GM12878 (cell line): ENCODE measurements at regions not wholly inside any gene's neighbourhood (a gene's known extent, or its start where the extent isn't known, plus 50 kb on each side); places are given as distances from the start of the nearest gene placed in this dataset.

ENCODE experiments used
- ATAC-seq: fragments of 200-7000 bp; cut with Tn5 transposase; 3 replicates; pipeline ENCODE4 v1.9.1; 2020; ENCODE audit warnings: mild to moderate bottlenecking, moderate library complexity
- BruUV-seq: library from RNA; stranded (reverse); fragments of 400-500 nt; replicated peaks from 2 replicates; lab custom pipeline; 2021; lab: Mats Ljungman, UMichigan
- CTCF ChIA-PET: fragments of 300-600 bp; sonication (Branson Sonifier 250); formaldehyde crosslinking; extraction: SDS; loops from one replicate; lab custom pipeline; 2021; ENCODE audit warnings: inconsistent platforms; lab: Yijun Ruan, JAX
- POLR2A ChIA-PET: fragments of 350-600 bp; formaldehyde crosslinking; extraction: SDS; loops from one replicate; lab custom pipeline; 2021; ENCODE audit warnings: inconsistent platforms; lab: Charles Lee
- RAD21 ChIA-PET: fragments of 300-600 bp; sonication (Branson Sonifier 250); formaldehyde crosslinking; loops from one replicate; lab custom pipeline; 2023; ENCODE audit warnings: antibody characterized with exemption; ENCODE audit not compliant: unreplicated experiment; lab: Charles Lee
- SMC1A ChIA-PET: fragments of 300-600 bp; sonication (Branson Sonifier 250); formaldehyde crosslinking; loops from one replicate; lab custom pipeline; 2023; ENCODE audit not compliant: unreplicated experiment, uncharacterized antibody; lab: Charles Lee
- DNase-seq: peaks from one replicate; pipeline ENCODE4 v3.0.0-alpha.2; 2011; ENCODE audit warnings: low read depth, low spot score
- FAIRE-seq: peaks from 3 replicates; lab custom pipeline; 2011; peaks lifted over from hg19 to GRCh38; lab: Jason Lieb, UNC
- H2AFZ ChIP-seq: 2 replicates; pipeline ENCODE4 v1.6.0; 2011; ENCODE audit warnings: low read depth, low read length, control low read depth; ENCODE audit not compliant: control insufficient read depth
- H3K27ac ChIP-seq: 2 replicates; pipeline ENCODE4 v1.5.1; 2011; ENCODE audit warnings: control low read depth; ENCODE audit not compliant: control insufficient read depth, insufficient read depth
- H3K27me3 ChIP-seq, 2 experiments: replicated peaks in 1 of 2; 2 replicates each; pipeline versions ENCODE4 v1.6.0 to v1.6.1; 2011; ENCODE audit warnings: low read length in 1 of 2; ENCODE audit not compliant: control insufficient read depth in 2 of 2, insufficient read depth in 2 of 2
- H3K36me3 ChIP-seq, 2 experiments: 2 replicates each; pipeline ENCODE4 v1.5.1; 2011; ENCODE audit warnings: low read length in 1 of 2; ENCODE audit not compliant: control insufficient read depth in 2 of 2, insufficient read depth in 2 of 2
- H3K4me1 ChIP-seq: 2 replicates; pipeline ENCODE4 v1.6.1; 2011; ENCODE audit warnings: mild to moderate bottlenecking, low read length, moderate library complexity, mixed read lengths; ENCODE audit not compliant: control insufficient read depth, insufficient read depth
- H3K4me2 ChIP-seq: 2 replicates; pipeline ENCODE4 v1.6.0; 2011; ENCODE audit warnings: control low read depth; ENCODE audit not compliant: control insufficient read depth, insufficient read depth
- H3K4me3 ChIP-seq: fragments of 200-600 bp; sonication (generic); 2 replicates; pipeline ENCODE4 v1.5.1; 2016
- H3K79me2 ChIP-seq: 2 replicates; pipeline ENCODE4 v1.6.0; 2011; ENCODE audit warnings: low read length; ENCODE audit not compliant: control insufficient read depth, insufficient read depth
- H3K9ac ChIP-seq: 2 replicates; pipeline ENCODE4 v1.8.0; 2011; ENCODE audit warnings: low read length, control low read depth, mixed read lengths; ENCODE audit not compliant: control insufficient read depth, insufficient read depth
- H3K9me3 ChIP-seq: replicated peaks from 3 replicates; pipeline ENCODE4 v1.5.1; 2011; ENCODE audit warnings: mild to moderate bottlenecking, low read length; ENCODE audit not compliant: control insufficient read depth, insufficient read depth
- H4K20me1 ChIP-seq: 2 replicates; pipeline ENCODE4 v1.6.0; 2011; ENCODE audit not compliant: control insufficient read depth, insufficient read depth
- CBX3 ChIP-seq: fragments of 200-600 bp; sonication (generic); IDR thresholded peaks from 2 replicates; pipeline ENCODE4 v1.6.1; 2016; ENCODE audit warnings: low read depth, borderline replicate concordance
- HDGF ChIP-seq: fragments of 450-650 bp; IDR thresholded peaks from 2 replicates; pipeline ENCODE4 v1.6.1; 2016; ENCODE audit warnings: antibody characterized with exemption
- MAX ChIP-seq: IDR thresholded peaks from 2 replicates; pipeline ENCODE4 v1.6.1; 2012; ENCODE audit warnings: low read depth, low read length, improper control_type of control experiment
- PBX3 ChIP-seq: IDR thresholded peaks from 2 replicates; pipeline ENCODE4 v1.6.1; 2011; ENCODE audit warnings: mild to moderate bottlenecking, low read depth, low read length, moderate library complexity; ENCODE audit not compliant: insufficient replicate concordance
- ZBTB11 ChIP-seq: fragments of 450-650 bp; formaldehyde crosslinking; IDR thresholded peaks from 2 replicates; pipeline ENCODE4 v1.5.0; 2022; ENCODE audit warnings: mild to moderate bottlenecking, missing genetic modification characterization
- WGBS: methylation state at CpG from one replicate; pipeline ENCODE4 v1.1.6; 2016; ENCODE audit warnings: low lambda C conversion rate; ENCODE audit not compliant: insufficient replicate concordance, insufficient coverage; ENCODE audit errors: missing lambda C conversion rate; 5-methylcytosine and 5-hydroxymethylcytosine counted together
- in situ Hi-C: fragments of 300-500 bp; cut with MboI; formaldehyde crosslinking; loops from 9 replicates; pipeline ENCODE4 v1.14.3; 2018; ENCODE audit warnings: mixed read lengths
- intact Hi-C: fragments of 100-400 bp; cut with micrococcal nuclease; formaldehyde crosslinking; loops from one replicate; pipeline ENCODE4 v1.14.2; 2022; ENCODE audit not compliant: unreplicated experiment
- TF ChIP-seq, protein P1 (sequence below), 3 experiments: IDR thresholded peaks in 2 of 3; conservative IDR thresholded peaks in 1 of 3; 2 replicates each; pipeline ENCODE4 v1.5.1; 2011; ENCODE audit warnings: low read depth in 3 of 3, low read length in 3 of 3, mild to moderate bottlenecking in 3 of 3, control low read depth in 2 of 3, moderate library complexity in 2 of 3, inconsistent platforms in 1 of 3, mixed read lengths in 1 of 3; ENCODE audit not compliant: control insufficient read depth in 2 of 3, insufficient read depth in 1 of 3; ENCODE audit errors: extremely low read depth in 1 of 3

DNA sequence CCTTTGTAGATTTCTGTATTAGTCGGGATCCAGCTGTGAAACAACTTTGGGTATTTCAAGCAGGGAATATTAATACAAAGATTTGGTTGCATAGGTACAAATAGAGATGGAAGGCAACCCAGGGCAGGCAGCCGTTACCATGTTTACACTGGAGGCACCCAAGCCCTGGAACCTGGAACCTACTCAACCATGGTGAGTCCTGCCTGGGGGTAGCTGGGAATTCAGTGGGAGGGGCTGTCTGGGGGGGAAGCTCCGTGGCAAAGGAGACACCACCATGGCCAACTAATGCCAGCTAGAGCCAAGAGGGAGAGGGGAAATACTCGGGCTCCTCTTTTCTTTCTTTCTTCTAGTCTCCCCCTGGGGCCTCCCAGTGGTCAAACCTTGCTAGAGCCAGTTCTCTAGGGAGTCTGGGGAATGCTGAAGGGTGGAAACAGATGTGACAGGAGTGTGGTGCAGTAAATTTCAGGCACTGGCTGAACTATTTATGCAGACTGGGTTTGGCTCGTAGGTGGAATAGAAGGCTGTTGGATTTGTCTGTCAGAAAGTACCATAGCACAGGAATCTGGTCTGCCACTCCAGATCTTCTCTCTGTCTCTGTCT is 91.9 kb upstream of the CACNA1E start:
- in situ Hi-C loops (no loop called here), intact Hi-C loops (no loop called here)
- Histone ChIP-seq H3K4me2 (no peak overlapping the region), H3K4me1 (no peaks in the 10 kb centered on the region), H3K27me3 (no peaks in the 10 kb centered on the region; a peak in 1 of 4 replicates), H3K36me3 (no peaks in the 10 kb centered on the region), H3K4me3 (no peak overlapping the region), H3K9me3 (no peaks in the 10 kb centered on the region), H3K79me2 (no peaks in the 10 kb centered on the region), H4K20me1 (no peaks in the 10 kb centered on the region), H2AFZ (no peak overlapping the region), H3K27ac (no peak overlapping the region), H3K9ac (no peak overlapping the region)
- no TSS peak for BruUV-seq
- FAIRE-seq (no peak), ATAC-seq (no peak), DNase-seq (no peak)
- no peak for TF ChIP-seq PBX3
- TF ChIP-seq, protein P1, sequence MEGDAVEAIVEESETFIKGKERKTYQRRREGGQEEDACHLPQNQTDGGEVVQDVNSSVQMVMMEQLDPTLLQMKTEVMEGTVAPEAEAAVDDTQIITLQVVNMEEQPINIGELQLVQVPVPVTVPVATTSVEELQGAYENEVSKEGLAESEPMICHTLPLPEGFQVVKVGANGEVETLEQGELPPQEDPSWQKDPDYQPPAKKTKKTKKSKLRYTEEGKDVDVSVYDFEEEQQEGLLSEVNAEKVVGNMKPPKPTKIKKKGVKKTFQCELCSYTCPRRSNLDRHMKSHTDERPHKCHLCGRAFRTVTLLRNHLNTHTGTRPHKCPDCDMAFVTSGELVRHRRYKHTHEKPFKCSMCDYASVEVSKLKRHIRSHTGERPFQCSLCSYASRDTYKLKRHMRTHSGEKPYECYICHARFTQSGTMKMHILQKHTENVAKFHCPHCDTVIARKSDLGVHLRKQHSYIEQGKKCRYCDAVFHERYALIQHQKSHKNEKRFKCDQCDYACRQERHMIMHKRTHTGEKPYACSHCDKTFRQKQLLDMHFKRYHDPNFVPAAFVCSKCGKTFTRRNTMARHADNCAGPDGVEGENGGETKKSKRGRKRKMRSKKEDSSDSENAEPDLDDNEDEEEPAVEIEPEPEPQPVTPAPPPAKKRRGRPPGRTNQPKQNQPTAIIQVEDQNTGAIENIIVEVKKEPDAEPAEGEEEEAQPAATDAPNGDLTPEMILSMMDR (IDR thresholded peaks at IDR 0.05 in 2 of 3, conservative IDR thresholded peaks at IDR 0.05 in 1 of 3; ENCODE audit: control insufficient read depth in 2 of 3, extremely low read depth in 1 of 3, insufficient read depth in 1 of 3, low read depth in 3 of 3, low read length in 3 of 3) = 0 out of 6 replicates have a peak, but pooled peaks of 1 of the 3 experiments have one; percentile 6
- no peak for TF ChIP-seq CBX3
- TF ChIP-seq ZBTB11 (CRISPR knock-in tag) = no peak
- no peak for TF ChIP-seq MAX
- no peak for TF ChIP-seq HDGF
- ChIA-PET CTCF (interaction anchor here (0.7 to 1.2 kb wide), 3 partner anchors 8 to 62 kb away, joined by 3 read pairs; no protein-coding TSS in a partner anchor), POLR2A (no interaction called here), RAD21 (no interaction called here), SMC1A (interaction anchor here (1.2 kb wide), 1 partner anchor 10 kb away, joined by 4 read pairs; no protein-coding TSS in a partner anchor)
- WGBS = 9% methylated on average over 5 of the region's 5 CpGs
